T-helper 1 cell treated with Interleukin-12 subunit alpha and Interleukin-12 subunit beta and Interleukin-4 antibody, amounts not matched to agents 30 μg/mL and 1 μg/mL, for 36 hours (primary cell): ENCODE measurements at regions not wholly inside any gene's neighbourhood (a gene's known extent, or its start where the extent isn't known, plus 50 kb on each side); places are given as distances from the start of the nearest gene placed in this dataset.

Source experiments
- H3K27ac Mint-ChIP-seq: one replicate; pipeline ENCODE4 v1.8.0; 2021; ENCODE audit warnings: mild to moderate bottlenecking, mixed read lengths
- H3K27me3 Mint-ChIP-seq: one replicate; pipeline ENCODE4 v1.8.0; 2021; ENCODE audit warnings: low read depth, mixed read lengths
- H3K36me3 Mint-ChIP-seq: one replicate; pipeline ENCODE4 v1.8.0; 2021; ENCODE audit warnings: low read depth, mixed read lengths
- H3K4me1 Mint-ChIP-seq: one replicate; pipeline ENCODE4 v1.8.0; 2021; ENCODE audit warnings: low read depth, mixed read lengths
- H3K4me3 Mint-ChIP-seq: one replicate; pipeline ENCODE4 v1.8.0; 2021; ENCODE audit warnings: mild to moderate bottlenecking, moderate library complexity, mixed read lengths
- H3K9me3 Mint-ChIP-seq: one replicate; pipeline ENCODE4 v1.8.0; 2021; ENCODE audit warnings: mixed read lengths

DNA sequence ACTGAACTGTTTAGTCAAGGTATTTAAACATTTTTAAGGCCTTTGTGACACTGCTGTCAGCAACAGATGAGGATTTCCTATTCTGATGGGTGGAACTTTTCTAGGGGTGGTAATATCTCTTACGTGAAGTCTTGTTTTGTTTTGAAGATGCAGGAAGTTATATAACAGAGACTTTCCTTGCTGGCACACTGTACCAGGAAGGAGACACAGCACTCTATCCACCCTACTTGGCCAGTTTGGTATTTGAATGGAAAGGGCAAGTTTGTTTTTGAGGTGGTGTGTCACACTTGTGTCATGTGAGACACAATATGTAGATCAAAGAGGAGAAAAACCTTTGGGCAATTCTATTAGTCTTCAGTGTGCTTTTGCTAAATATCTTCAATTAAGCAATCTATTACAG, 51.6 kb upstream of the SRP54 start:
- Mint-ChIP-seq H3K27ac (peak overlapping the region; percentile 98), H3K27me3 (no peaks in the 10 kb centered on the region), H3K4me1 (peaks cover 31% of the 10 kb centered on the region), H3K4me3 (peak overlapping the region; percentile 68), H3K36me3 (peaks cover 1% of the 10 kb centered on the region), H3K9me3 (no peaks in the 10 kb centered on the region)

DNA sequence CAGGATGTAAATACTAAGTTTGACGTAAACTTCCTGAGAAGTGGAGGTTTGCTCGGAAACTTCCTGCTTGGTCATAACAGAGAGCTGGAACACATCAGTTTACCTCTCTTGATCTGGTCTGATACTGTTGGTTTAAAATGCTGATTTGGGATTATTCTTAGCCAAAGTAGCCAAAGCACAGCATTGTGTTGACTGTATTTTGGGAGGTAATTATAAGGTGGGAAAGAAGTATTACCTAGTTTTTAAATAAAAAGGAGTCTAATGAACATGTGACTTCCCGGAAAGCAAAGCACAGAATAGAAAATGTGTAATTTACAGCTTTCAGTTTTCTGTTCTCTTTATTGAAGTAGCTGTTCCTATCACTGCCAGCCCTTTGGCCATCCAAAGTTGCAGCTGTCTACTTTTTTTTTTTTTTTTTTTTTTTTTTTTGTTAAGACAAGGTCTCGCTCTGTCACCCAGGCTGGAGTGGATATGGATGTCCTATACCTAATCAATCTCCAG, 52.2 kb upstream of the SRP54 start:
- Mint-ChIP-seq H3K27me3 (no peaks in the 10 kb centered on the region), H3K4me1 (peaks cover 31% of the 10 kb centered on the region), H3K36me3 (peaks cover 1% of the 10 kb centered on the region), H3K4me3 (peak overlapping the region; percentile 71), H3K9me3 (no peaks in the 10 kb centered on the region), H3K27ac (peak overlapping the region; percentile 98)

DNA sequence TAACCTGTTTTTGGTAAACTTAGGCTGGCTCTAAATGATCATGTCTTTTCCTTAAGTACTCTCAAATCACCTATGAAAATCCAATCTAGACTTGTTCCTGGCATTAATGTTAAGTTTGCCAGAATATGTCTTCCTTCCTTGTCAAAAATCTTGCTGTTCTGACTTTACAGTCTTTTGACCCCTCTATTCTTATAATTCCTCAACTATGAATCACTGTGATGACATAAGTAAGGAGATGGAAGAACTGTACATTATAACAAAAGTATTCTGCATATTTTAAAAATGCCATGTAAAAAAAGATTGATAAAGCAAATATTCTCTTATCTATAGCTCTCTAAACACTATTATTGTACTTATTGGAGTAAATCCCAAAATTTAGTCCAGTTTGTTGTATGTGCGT, 51.4 kb upstream of the BAZ1A start:
- H3K9me3 Mint-ChIP-seq = no peaks in the 10 kb centered on the region
- H3K36me3 Mint-ChIP-seq = peaks cover 5% of the 10 kb centered on the region
- no peaks in the 10 kb centered on the region for H3K27me3 Mint-ChIP-seq
- no peak overlapping the region for H3K27ac Mint-ChIP-seq
- H3K4me3 Mint-ChIP-seq = no peak overlapping the region
- H3K4me1 Mint-ChIP-seq = peaks cover 23% of the 10 kb centered on the region
